ENCODE measurements at regions not wholly inside any gene's neighbourhood (a gene's known extent, or its start where the extent isn't known, plus 50 kb on each side); places are given as distances from the start of the nearest gene placed in this dataset.

DNA sequence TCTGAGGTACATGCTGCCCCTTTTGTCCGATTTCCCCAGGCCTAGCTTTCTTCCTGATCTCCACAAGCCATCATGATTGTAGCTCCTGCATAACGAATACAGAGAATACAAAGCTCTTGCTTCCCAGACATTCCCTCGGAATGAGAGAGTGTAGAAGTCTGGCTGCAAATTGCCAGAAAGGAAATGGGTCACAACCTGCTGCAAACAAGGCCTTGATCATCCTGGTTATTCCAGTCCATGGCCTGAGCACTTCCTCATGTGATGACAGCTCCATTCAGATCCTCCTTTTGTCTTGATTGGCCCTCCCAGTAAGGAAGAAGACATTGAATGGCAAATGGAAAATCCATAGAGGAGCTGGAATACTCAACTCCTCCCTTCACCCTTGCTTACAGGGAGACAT is 136.0 kb upstream of the ADRA1B start:
- TF ChIP-seq POLR2A (IDR thresholded peaks at IDR 0.05): no peak
- TF ChIP-seq CTCF (IDR thresholded peaks at IDR 0.05): no peak
- Histone ChIP-seq H3K4me3 (no peak overlapping the region), H3K36me3 (no peaks in the 10 kb centered on the region), H3K27me3 (no peaks in the 10 kb centered on the region), H3K4me1 (no peaks in the 10 kb centered on the region), H3K9me3 (no peaks in the 10 kb centered on the region), H3K27ac (no peak overlapping the region)
- DNase-seq: no peak

DNA sequence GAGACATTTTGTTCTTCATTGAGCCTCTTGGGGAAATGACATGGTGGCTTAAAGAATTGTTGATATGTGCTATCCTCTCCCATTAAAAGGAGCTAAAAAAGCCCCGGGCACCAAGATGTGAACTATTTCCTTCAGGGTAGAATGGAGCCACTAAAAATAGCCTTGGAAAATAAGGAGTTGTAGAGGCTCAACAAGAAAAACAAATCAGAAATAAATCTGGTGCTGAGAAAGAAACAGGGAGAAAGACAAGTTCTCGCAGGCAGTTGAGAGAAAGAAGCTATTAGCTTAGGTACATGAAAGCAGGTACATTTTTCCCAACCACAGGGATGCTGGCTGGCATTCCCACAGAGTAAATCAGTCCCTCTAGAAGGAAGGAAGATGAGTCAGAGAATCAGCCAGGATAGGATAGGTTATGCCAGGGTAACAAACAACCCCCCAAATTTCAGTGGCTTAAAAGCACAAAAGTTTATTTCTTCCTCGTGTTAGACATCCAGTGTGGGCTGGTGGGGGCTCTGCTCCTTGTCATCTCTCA is 134.6 kb upstream of the ADRA1B start:
- Histone ChIP-seq H3K4me3 (no peak overlapping the region), H3K27me3 (no peaks in the 10 kb centered on the region), H3K27ac (no peak overlapping the region), H3K4me1 (peaks cover 0 to under 1% (median 0%) of the 10 kb centered on the region in 4 donors), H3K9me3 (no peaks in the 10 kb centered on the region), H3K36me3 (no peaks in the 10 kb centered on the region)
- DNase-seq: no peak
- TF ChIP-seq CTCF (IDR thresholded peaks at IDR 0.05) (no peak), POLR2A (IDR thresholded peaks at IDR 0.05) (no peak)

- H3K36me3 ChIP-seq: no peaks in the 10 kb centered on the region
- peaks cover 0 to 4% (median 0%) of the 10 kb centered on the region in 4 donors for H3K4me1 ChIP-seq
- H3K27me3 ChIP-seq: no peaks in the 10 kb centered on the region
- no peak overlapping the region for H3K4me3 ChIP-seq
- no peak for DNase-seq
- H3K9me3 ChIP-seq: no peaks in the 10 kb centered on the region
- no peak overlapping the region for H3K27ac ChIP-seq
- no peak for TF ChIP-seq POLR2A (IDR thresholded peaks at IDR 0.05)
- no peak for TF ChIP-seq CTCF (IDR thresholded peaks at IDR 0.05)
Measured at GRCh38 chr5:159782197-159782994, 133.9 kb upstream of the ADRA1B start.

DNA sequence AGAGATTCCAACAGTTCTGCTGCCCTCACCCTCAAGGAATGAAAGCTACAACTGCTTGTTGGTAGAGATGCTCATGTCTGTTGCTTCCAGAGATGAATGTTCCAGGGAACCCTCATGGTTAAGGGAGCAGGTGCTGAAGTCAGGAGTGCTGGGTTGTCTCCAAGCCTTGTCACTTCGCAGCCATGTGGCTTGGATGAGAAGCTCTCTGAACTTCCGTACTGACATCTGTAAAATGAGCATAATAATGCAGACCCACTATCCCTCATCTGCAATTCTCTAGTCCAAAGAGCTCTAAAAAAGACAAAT is 133.3 kb upstream of the ADRA1B start:
- TF ChIP-seq CTCF (IDR thresholded peaks at IDR 0.05): no peak
- no peak for TF ChIP-seq POLR2A (IDR thresholded peaks at IDR 0.05)
- Histone ChIP-seq H3K27ac (no peak overlapping the region), H3K27me3 (no peaks in the 10 kb centered on the region), H3K36me3 (no peaks in the 10 kb centered on the region), H3K9me3 (no peaks in the 10 kb centered on the region), H3K4me1 (peaks cover 0 to 4% (median 0%) of the 10 kb centered on the region in 4 donors), H3K4me3 (no peak overlapping the region)
- no peak for DNase-seq

GRCh38 chr5:159783726-159784247 is 132.5 kb upstream of the ADRA1B start:
- H3K27ac ChIP-seq: no peak overlapping the region
- no peaks in the 10 kb centered on the region for H3K9me3 ChIP-seq
- H3K36me3 ChIP-seq: no peaks in the 10 kb centered on the region
- H3K27me3 ChIP-seq: no peaks in the 10 kb centered on the region
- H3K4me1 ChIP-seq: peaks cover 0 to 4% (median 0%) of the 10 kb centered on the region in 4 donors
- TF ChIP-seq CTCF (IDR thresholded peaks at IDR 0.05): no peak
- TF ChIP-seq POLR2A (IDR thresholded peaks at IDR 0.05): no peak
- no peak overlapping the region for H3K4me3 ChIP-seq
- no peak for DNase-seq
